Skin of body (tissue), 1 donor: ENCODE measurements at regions not wholly inside any gene's neighbourhood (a gene's known extent, or its start where the extent isn't known, plus 50 kb on each side); places are given as distances from the start of the nearest gene placed in this dataset.
"Not testable (repeated sequence)": the region's sequence is repeated elsewhere in the genome, so short reads cannot be mapped to it uniquely, and the experiment has no call there.

Experiments used
- DNase-seq: peaks from one replicate; lab custom pipeline; 2025; lab: John Stamatoyannopoulos, UW

DNA sequence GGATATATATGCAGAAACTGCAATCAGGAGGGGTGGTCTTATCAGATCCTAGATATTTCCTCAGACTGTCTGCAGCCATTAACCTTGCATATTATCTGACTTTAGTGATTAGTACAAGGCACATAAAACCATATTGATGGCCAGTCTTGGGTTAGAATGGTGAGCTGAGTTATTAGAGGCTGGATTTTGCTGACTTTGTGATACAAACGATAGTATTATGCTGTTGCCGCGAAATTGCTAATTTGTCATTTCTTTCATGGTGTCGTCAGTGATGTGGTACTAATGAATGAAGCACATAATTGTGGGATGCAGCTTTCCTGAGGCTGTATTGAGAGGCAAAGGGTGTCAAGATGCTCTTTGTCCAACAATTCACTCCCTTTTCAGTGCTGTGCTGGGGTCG, 172.5 kb downstream of the TEX29 start:
- no peak for DNase-seq

DNA sequence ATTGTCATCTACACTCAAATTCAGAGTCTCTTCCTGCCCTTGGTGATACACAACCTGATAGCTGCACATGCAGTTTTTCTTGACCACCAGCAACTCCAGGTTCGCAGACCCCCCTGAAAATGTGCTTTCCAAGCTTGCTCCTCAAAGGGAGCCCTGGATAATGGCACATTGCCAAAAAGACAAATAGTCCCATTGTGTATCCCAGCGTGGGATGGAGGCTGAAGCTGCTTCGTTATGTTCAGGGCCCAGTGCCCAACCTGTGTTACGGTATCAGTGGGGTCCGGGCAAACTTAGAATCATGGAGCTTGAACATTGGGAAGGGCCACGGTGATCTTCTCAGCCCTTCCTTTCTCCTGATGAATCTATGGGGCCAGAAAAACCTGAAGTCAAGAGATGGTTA, 173.0 kb downstream of the TEX29 start:
- DNase-seq: no peak

DNA sequence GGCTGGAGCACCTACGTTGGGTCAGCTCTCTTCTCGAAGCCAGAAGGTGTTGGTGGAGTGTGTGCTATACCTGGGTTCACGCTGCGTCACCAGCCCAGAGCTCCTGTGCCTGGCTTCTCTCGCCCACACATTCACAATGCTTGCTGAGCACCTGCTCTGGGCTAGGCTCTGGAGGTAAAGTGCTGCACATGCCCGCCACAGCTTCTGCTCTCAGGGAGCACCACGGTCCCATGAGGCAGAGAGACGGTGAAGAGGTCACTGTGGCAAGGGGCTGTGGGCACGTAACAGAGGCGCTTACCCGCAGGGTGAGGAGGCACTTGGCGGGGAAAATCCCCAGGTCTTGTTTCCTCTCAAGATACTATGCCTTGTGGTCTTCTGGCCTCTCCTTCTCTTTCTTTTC, 174.2 kb downstream of the TEX29 start:
- DNase-seq: no peak

DNA sequence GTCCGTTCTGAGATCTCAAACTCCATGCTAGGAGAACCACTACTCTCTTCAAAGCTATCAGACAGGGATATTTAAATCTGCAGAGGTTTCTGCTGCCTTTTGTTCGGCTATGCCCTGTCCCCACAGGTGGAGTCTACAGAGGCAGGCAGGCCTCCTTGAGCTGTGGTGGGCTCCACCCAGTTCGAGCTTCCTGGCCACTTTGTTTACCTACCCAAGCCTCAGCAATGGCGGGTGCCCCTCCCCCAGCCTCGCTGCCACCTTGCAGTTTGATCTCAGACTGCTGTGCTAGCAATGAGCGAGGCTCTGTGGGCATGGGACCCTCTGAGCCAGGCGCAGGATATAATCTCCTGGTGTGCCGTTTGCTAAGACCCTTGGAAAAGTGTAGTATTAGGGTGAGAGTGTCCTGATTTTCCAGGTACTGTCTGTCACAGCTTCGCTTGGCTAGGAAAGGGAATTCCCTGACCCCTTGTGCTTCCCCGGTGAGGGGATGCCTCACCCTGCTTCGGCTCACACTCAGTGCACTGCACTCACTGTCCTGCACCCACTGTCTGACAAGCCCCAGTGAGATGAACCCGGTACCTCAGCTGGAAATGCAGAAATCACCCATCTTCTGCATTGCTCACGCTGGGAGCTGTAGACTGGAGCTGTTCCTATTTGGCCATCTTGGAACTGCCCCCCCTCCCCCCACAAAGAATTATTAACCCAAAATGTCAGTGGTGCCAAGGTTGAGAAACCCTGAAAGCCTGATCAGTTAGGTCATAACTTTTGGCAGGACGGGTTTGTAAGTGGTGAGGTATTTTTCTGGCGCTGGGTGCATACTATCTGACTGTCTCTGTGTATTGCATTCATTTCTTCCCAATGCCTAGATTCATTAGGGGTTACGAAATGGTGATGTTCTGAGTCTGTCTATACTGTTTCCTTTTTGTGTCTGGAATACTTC, 181.4 kb downstream of the TEX29 start:
- DNase-seq: not testable (repeated sequence)

DNA sequence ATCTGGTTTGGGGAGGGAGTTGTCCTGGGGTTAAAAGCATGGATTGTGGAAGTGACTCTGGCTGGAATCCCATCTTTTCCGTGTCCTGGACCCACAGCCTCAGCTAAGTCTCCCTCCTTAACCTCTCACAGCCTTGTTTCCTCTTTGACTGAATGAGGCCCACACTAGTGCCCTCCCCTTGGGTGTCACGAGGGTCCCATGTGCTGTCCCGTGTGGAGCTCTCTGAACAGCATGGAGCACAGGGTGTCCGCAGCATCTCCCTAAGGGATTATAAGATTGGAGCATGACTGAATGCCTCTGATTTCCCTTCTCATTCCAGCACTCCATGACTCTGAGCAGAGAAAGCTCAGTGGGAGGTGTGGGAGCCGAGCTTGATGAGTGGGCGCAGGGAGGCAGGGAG, 182.5 kb downstream of the TEX29 start:
- DNase-seq: no peak

DNA sequence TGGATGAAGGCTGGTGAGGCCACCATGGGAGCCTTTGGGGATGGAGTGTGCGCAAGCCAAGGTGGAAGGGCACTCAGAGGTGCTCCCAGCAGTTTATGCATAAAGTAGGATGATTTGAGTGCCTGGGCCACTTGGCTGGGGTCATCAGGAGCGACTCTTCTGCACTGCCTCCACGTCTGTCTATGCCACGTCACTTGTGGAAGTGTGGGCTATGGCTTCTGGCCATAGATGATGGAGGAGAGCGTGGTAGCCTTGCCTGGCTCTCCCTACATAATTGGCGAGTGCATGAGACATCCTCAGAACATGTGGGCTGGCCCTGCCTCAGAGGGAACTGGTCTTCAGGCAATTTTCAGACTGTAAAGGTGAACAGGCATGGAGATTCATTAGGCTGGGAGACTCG, 182.9 kb downstream of the TEX29 start:
- no peak for DNase-seq

DNA sequence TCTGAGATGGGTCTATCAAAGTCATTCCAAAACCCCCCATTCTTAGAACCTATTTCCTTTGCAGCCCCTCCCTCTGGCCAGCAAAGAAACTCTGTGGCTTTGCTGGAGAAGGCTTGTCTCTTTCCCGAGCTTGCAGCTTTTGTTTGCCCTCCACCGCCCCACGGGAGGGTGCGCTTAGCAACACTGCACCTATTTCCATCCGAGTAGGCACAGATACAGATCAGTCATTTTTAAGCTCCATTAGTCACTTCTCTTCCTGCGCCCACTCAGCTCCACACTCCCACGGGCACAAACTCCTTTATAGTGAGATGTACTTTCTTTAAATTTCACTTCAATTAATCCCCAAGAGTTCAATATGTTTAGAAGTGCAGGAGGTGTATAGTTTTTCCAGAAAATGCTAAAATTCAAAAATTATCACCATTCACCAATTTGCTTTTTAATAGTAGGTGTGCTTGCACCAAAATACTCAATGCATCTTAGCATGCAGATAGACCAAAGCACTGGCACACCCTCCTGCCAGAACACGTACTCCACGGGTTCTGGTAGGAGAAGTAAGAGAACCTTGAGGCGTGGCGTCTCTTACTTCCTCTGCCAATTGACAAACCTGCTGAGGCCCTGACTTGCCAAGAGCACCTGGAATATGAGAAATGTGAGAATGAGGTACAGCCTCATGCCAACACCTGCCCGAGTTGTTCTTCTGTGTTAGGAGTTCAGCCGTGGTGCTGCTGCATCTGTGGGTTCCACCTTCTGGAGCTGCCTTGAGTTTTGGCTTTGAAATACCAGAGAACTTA, 183.7 kb downstream of the TEX29 start:
- no peak for DNase-seq

DNA sequence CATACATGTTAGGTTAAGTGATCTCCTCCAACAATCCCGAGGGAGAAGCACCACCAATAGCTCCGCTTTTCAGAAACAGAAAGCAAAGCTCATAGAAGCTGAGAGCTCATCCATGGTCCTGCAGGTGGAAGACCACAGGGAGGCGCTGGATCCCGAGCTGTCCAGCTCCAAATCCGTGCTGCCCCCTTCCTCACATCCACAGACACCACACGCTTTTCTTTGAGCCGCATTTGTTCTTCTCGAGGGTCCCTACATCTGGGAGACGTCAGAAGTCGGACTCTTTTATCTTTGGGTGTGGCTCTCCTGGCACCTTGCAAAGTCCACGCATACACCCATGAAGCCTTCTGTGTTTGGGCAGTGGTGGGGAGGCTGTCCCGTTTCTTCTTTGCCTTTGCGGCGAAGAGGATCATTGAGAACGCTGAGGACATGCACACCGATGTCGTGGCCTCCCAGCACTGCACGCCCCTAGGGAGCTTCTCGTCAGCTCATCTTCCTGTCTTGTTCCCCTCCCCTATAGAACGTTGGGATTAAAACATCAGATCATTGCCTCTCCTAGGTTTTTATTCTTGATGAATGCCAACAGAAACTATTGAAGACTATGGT, 184.8 kb downstream of the TEX29 start:
- no peak for DNase-seq

DNA sequence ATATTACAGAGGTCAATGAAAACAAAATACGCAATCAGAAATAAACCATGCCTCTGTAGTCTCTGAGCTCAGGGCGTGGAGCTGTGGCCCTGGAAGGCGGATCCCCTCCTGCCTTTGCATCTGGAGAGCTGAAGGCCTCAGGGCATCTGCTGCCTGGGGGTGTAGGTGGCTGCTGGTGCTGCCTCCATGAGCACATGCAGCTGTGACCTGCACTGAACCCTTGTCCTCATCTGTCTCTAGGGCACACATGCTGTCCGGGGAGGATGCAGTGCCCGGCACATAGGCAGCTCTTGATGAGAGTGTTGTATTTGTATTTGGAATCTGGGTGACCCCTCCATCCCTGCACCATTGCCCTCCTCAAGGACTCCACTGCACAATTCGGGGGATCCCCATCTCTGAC, 185.7 kb downstream of the TEX29 start:
- no peak for DNase-seq

DNA sequence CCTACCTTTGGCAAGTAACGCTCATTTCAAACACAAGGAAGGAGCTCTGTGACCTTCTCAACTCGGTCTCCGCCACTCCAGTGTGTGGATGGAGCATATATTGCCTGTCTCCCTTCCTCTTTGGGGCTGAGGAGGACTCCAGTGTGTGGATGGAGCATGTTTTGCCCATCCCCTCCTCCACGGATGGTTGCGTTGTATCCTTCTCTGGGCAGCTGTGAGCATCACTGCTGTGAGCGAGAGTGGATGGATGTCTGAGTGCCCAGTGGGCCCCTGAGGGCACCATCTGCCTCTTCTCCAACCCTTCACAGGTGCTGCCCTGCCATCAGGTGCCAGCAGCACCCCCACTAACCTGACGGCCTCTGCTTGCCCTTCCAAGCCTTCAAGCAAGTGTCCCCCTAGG, 186.2 kb downstream of the TEX29 start:
- no peak for DNase-seq

DNA sequence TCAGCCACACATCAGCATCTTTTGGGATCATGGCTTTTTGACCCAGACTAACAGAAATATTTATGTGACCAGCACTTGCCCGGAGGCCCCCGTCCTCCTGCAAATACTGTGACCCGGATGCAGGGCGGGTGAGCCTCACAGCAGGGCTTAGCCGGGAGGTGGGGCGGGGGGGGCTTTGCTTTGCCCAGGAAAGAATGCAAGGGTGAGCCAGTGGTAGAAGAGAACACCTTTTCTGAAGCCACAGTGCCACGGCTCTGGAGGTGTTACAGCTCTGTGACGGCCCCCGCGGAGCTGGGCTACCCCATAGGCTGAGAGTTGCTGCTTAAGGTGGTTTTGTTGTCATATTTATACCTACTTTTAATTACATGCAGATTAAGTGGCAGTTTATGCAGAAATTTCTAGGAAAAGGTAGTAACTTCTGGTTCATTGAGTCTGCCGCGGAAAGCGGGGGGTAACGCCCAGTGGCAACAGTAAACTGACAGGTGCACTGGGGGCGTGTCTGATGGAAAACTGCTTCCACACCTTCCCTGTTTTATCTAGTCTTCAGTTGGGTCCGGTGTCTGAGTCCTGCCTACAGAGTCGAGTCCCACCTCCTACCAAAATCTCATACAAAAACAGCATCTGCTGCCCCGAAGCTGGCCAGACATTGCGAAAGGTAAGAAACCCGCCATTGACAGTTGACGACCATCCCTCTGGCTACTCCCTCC, 187.9 kb downstream of the TEX29 start:
- DNase-seq: no peak

DNA sequence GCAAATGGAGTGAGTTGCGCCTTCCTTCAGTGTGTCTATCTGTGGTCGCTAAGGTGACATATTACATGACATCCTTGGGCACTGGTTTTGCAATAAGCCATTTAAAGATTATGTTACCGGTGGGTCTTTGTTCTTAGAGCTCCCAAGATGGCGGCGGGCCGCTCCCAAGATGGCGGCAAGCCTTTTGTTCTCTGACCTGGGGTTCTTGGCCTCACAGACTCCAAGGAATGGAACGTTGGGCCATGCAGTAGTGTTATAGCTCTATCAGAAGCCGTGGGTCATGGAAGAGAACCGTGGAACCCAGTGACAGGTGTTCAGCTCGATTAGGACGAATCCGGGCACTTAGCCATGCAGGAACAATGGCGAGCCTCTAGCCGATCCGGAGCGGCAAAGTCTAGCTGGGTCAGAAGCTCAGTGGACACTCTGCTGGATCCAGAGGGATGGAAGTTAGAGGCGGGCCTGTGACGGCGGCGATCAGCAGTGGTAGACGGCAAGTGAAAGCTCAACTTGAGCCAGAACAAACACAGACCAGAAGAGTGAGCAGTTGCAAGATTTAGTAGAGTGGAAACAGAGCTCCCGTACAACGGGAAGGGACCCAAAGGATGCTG, 188.6 kb downstream of the TEX29 start:
- DNase-seq: no peak

DNA sequence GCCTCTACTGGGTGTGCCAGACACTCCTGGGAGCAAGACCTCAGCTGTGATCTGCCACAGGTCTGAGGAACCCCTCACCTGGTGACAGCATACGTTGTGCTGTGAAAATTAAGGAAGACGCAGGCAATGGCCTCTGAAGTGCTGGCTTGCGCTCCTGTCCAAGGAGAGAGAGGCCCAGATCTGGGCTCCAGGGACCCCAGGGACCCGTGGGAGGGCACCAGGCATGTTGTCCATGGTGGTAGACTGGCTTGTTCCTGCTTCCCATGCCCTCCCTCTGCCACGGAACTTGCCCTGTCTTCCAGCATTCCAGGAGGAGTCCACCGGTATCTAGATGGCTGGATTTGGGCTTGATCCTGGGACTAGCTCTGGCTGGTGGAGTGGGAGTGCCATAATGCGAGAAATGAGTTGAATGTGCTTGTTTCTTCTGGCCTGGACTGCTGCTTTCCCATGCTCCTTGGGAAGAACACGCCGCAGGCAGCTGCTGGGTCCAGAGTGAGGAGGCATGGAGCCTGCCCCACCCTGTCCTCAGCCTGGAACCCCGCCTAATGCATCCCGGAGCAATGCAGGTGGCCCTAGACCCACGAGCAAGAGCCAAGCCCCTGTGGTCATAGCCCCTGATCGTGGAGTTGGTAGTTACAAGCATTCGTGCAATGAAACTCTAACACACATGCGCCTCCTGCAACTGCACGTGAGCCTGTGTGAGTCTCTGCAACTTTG, 190.2 kb downstream of the TEX29 start:
- DNase-seq: no peak

DNA sequence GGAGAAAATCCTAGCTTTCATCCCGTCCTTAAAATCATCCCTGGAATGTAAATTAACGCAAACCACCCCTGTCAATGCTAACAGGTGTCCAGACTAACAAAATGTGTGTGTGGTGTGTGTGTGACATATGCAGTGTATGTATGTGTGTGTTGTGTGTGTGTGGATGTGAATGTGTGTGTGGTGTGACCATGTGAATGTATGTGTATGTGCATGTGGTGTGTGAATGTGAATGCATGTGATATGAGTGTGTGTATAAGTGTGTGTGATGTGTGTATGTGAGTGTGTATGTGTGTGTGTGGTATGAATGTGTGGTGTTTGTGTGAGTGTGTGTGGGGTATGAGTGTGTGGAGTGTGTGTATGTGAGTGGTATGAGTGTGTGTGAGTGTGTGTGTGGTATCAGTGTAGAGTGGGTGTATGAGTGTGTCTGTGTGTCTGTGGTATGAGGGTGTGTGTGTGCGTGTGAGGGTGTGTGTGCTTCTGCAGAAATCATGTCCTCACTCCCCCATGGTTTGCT, 190.8 kb downstream of the TEX29 start:
- no peak for DNase-seq

DNA sequence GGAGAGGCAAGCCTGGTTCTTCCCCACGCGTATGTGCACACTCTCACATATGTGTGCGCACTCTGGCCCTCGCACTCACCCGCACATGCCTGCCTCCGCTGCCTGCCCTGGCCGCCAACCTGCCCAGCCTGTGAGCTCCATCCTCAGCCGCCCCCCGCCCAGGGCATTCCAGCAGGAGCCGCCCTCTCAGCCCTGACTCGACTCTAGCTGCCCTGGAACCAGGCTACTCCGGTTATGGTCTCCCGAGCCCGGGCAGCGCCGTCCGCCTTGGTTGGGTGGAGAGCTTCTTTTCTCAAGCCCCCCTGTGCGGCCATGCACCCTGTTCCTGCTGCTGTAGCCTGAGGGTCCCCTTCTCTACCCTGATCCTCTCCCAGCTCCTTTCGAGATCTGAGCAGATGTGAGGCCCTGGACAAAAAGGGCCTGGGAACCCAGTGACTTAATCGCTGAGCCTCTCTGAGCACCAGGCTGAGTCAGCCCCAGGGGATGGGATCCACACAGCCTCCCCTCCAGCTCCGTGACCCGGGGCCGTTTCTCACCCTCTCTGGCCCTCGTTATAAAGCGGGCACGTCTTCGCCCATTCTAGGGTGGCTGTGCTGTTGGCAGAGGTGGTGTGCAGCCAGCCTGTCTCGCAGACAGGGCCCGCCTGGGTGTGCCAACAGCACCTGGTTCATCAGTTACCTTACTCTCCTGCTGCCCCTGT, 191.5 kb downstream of the TEX29 start:
- DNase-seq: no peak

DNA sequence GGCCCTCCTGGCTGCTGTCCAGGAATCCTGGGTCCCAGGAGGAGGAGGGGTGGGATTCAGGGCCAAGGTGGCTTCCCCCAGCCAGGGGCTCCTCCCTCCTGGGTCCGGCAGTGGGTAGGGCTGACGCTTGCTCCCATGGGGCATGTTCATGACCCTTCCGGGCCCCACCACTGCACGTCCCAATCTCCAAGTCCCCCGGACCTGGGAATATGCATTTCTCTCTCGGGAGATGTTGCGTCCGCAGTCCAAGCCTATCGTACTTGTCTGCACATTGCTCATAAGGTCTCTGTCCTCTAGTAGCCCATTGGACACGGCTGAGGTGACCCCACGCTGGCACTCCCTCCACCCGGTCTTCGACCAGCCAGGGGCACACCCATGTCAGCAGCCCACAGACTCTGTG, 192.3 kb downstream of the TEX29 start:
- no peak for DNase-seq

DNA sequence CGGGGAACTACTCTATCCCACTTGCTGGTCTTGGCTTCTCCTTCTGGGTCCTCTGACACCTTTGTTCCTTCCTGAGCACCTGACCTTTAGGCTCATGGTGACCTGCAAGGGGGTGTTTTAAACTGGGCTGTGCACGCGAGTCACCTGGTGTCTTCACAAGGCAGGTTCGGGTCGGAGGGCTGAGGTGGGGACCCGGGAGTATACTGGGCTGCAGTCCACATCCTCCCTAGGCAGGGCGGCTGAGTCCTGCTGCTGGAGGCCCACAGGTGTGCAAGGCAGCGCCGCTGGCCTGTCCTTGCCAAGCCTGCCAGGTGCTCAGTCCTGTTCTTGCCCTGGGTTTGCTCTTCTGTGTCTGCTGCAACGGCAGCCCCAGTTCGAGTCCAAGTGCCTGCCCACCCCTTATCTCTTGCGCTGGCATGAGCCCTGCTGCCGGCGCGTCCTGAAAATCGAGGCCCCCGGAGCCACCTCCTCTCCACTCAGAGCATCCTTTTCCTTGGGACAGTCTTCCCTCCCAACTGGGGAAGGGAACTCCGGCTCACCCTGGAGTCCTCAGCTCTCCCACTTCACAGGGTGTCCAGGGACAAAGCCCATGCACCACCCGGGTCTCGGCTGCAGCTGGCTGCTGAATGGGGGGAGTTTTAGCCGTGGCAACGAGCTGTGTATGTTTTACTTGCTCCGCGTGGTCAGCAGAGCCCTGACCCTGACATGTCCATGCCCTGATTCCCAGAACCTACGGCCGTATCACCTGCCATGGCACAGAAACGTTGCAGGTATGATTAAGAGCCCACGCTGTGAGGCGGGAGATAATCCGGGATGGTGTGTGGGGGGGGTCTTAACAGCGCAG, 193.5 kb downstream of the TEX29 start:
- DNase-seq: no peak

DNA sequence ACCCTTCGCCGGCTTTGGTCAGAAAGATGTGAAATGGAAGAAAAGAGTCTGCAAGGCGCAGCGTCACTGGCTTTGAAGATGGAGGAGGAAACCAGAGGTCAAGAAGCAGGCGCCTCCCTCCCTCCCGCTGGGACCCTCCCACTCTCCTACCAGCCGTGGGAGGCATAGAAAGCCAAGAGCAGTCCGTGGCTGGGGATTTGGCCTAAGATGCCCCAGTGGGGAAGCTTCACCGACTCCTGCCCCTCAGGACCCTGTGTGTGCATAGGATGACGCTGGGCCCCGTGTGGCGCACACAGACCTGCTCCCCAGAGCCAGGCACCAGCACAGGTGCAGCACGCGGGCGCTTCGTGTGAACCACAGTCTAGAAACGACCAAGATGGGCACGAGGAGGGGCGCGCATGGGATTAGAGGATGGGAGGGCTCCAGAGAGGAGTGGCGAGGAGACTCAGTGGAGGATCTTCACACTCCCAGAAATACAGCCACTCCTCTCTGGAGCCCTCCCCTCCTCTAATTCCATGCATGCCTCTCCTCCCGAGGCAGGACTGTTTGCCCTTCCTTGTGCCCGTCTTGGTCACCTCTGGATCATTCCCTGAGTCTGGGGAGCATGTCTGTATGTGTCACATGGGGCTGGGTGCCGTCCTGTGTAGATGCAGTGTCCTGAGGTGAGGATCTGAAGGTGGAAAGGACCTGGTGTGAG, 194.3 kb downstream of the TEX29 start:
- DNase-seq: no peak
